ENCODE measurements at regions not wholly inside any gene's neighbourhood (a gene's known extent, or its start where the extent isn't known, plus 50 kb on each side); places are given as distances from the start of the nearest gene placed in this dataset.

- TF ChIP-seq, protein P1, sequence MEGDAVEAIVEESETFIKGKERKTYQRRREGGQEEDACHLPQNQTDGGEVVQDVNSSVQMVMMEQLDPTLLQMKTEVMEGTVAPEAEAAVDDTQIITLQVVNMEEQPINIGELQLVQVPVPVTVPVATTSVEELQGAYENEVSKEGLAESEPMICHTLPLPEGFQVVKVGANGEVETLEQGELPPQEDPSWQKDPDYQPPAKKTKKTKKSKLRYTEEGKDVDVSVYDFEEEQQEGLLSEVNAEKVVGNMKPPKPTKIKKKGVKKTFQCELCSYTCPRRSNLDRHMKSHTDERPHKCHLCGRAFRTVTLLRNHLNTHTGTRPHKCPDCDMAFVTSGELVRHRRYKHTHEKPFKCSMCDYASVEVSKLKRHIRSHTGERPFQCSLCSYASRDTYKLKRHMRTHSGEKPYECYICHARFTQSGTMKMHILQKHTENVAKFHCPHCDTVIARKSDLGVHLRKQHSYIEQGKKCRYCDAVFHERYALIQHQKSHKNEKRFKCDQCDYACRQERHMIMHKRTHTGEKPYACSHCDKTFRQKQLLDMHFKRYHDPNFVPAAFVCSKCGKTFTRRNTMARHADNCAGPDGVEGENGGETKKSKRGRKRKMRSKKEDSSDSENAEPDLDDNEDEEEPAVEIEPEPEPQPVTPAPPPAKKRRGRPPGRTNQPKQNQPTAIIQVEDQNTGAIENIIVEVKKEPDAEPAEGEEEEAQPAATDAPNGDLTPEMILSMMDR (conservative IDR thresholded peaks at IDR 0.05; ENCODE audit: low read depth in 2 of 2) = no peak
- no peak for TF ChIP-seq ZNF114 (CRISPR knock-in tag; IDR thresholded peaks at IDR 0.05)
- TF ChIP-seq EZH2 (IDR thresholded peaks at IDR 0.05; ENCODE audit: low read depth, unreplicated experiment) = no peak
- no peak for TF ChIP-seq ZNF331 (CRISPR knock-in tag; IDR thresholded peaks at IDR 0.05; ENCODE audit: low read depth)
- no peak for TF ChIP-seq JUNB (IDR thresholded peaks at IDR 0.05; ENCODE audit: unreplicated experiment)
- no peak for TF ChIP-seq POLR2AphosphoS5 (IDR thresholded peaks at IDR 0.05; ENCODE audit: low read depth)
- TF ChIP-seq, protein P2, sequence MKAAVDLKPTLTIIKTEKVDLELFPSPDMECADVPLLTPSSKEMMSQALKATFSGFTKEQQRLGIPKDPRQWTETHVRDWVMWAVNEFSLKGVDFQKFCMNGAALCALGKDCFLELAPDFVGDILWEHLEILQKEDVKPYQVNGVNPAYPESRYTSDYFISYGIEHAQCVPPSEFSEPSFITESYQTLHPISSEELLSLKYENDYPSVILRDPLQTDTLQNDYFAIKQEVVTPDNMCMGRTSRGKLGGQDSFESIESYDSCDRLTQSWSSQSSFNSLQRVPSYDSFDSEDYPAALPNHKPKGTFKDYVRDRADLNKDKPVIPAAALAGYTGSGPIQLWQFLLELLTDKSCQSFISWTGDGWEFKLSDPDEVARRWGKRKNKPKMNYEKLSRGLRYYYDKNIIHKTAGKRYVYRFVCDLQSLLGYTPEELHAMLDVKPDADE (IDR thresholded peaks at IDR 0.05) = no peak
- TF ChIP-seq, protein P3, sequence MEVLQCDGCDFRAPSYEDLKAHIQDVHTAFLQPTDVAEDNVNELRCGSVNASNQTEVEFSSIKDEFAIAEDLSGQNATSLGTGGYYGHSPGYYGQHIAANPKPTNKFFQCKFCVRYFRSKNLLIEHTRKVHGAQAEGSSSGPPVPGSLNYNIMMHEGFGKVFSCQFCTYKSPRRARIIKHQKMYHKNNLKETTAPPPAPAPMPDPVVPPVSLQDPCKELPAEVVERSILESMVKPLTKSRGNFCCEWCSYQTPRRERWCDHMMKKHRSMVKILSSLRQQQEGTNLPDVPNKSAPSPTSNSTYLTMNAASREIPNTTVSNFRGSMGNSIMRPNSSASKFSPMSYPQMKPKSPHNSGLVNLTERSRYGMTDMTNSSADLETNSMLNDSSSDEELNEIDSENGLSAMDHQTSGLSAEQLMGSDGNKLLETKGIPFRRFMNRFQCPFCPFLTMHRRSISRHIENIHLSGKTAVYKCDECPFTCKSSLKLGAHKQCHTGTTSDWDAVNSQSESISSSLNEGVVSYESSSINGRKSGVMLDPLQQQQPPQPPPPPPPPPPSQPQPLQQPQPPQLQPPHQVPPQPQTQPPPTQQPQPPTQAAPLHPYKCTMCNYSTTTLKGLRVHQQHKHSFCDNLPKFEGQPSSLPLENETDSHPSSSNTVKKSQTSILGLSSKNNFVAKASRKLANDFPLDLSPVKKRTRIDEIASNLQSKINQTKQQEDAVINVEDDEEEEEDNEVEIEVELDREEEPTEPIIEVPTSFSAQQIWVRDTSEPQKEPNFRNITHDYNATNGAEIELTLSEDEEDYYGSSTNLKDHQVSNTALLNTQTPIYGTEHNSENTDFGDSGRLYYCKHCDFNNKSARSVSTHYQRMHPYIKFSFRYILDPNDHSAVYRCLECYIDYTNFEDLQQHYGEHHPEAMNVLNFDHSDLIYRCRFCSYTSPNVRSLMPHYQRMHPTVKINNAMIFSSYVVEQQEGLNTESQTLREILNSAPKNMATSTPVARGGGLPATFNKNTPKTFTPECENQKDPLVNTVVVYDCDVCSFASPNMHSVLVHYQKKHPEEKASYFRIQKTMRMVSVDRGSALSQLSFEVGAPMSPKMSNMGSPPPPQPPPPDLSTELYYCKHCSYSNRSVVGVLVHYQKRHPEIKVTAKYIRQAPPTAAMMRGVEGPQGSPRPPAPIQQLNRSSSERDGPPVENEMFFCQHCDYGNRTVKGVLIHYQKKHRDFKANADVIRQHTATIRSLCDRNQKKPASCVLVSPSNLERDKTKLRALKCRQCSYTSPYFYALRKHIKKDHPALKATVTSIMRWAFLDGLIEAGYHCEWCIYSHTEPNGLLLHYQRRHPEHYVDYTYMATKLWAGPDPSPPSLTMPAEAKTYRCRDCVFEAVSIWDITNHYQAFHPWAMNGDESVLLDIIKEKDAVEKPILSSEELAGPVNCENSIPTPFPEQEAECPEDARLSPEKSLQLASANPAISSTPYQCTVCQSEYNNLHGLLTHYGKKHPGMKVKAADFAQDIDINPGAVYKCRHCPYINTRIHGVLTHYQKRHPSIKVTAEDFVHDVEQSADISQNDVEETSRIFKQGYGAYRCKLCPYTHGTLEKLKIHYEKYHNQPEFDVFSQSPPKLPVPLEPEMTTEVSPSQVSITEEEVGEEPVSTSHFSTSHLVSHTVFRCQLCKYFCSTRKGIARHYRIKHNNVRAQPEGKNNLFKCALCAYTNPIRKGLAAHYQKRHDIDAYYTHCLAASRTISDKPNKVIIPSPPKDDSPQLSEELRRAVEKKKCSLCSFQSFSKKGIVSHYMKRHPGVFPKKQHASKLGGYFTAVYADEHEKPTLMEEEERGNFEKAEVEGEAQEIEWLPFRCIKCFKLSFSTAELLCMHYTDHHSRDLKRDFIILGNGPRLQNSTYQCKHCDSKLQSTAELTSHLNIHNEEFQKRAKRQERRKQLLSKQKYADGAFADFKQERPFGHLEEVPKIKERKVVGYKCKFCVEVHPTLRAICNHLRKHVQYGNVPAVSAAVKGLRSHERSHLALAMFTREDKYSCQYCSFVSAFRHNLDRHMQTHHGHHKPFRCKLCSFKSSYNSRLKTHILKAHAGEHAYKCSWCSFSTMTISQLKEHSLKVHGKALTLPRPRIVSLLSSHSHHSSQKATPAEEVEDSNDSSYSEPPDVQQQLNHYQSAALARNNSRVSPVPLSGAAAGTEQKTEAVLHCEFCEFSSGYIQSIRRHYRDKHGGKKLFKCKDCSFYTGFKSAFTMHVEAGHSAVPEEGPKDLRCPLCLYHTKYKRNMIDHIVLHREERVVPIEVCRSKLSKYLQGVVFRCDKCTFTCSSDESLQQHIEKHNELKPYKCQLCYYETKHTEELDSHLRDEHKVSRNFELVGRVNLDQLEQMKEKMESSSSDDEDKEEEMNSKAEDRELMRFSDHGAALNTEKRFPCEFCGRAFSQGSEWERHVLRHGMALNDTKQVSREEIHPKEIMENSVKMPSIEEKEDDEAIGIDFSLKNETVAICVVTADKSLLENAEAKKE (CRISPR knock-in tag; IDR thresholded peaks at IDR 0.05) = no peak
- TF ChIP-seq STAT1 (IDR thresholded peaks at IDR 0.05; ENCODE audit: unreplicated experiment) = no peak
- TF ChIP-seq NANOG (IDR thresholded peaks at IDR 0.05; ENCODE audit: borderline replicate concordance) = no peak
- TF ChIP-seq, protein P4, sequence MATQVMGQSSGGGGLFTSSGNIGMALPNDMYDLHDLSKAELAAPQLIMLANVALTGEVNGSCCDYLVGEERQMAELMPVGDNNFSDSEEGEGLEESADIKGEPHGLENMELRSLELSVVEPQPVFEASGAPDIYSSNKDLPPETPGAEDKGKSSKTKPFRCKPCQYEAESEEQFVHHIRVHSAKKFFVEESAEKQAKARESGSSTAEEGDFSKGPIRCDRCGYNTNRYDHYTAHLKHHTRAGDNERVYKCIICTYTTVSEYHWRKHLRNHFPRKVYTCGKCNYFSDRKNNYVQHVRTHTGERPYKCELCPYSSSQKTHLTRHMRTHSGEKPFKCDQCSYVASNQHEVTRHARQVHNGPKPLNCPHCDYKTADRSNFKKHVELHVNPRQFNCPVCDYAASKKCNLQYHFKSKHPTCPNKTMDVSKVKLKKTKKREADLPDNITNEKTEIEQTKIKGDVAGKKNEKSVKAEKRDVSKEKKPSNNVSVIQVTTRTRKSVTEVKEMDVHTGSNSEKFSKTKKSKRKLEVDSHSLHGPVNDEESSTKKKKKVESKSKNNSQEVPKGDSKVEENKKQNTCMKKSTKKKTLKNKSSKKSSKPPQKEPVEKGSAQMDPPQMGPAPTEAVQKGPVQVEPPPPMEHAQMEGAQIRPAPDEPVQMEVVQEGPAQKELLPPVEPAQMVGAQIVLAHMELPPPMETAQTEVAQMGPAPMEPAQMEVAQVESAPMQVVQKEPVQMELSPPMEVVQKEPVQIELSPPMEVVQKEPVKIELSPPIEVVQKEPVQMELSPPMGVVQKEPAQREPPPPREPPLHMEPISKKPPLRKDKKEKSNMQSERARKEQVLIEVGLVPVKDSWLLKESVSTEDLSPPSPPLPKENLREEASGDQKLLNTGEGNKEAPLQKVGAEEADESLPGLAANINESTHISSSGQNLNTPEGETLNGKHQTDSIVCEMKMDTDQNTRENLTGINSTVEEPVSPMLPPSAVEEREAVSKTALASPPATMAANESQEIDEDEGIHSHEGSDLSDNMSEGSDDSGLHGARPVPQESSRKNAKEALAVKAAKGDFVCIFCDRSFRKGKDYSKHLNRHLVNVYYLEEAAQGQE (IDR thresholded peaks at IDR 0.05; ENCODE audit: unreplicated experiment) = no peak
- TF ChIP-seq CREB1 (CRISPR knock-in tag; IDR thresholded peaks at IDR 0.05; ENCODE audit: low read depth) = no peak
- TF ChIP-seq EZH2phosphoT487 (IDR thresholded peaks at IDR 0.05; ENCODE audit: unreplicated experiment) = no peak
- Mint-ChIP-seq H3K4me1 (peaks cover 21% of the 10 kb centered on the region), H3K36me3 (ENCODE audit: low read depth) (no peaks in the 10 kb centered on the region), H3K9me3 (peaks cover 4% of the 10 kb centered on the region; the same call in 1 of the 3 replicates), H3K27ac (no peak overlapping the region), H3K4me3 (no peak overlapping the region), H3K27me3 (ENCODE audit: insufficient read depth, low read depth, poor library complexity) (peaks cover 18% of the 10 kb centered on the region)
- H3F3A ChIP-seq (replicated peaks; ENCODE audit: low read depth) = no peaks in the 10 kb centered on the region
- H3K4me2 ChIP-seq = no peak overlapping the region
- no peaks in the 10 kb centered on the region; the same call in 1 of the 2 replicates for H4K20me1 ChIP-seq (replicated peaks; ENCODE audit: insufficient read depth)
- no peaks in the 10 kb centered on the region for H3K36me3 ChIP-seq (ENCODE audit: insufficient read depth)
- no peak overlapping the region for H2AFZ ChIP-seq
- peaks cover 4% of the 10 kb centered on the region; the same call in 1 of the 2 replicates for H3K4me1 ChIP-seq (ENCODE audit: insufficient read depth)
- no peak overlapping the region for H3K27ac ChIP-seq (ENCODE audit: low read depth)
- H3K9me2 ChIP-seq (ENCODE audit: insufficient read depth) = no peaks in the 10 kb centered on the region
- no peaks in the 10 kb centered on the region for H3K27me3 ChIP-seq (ENCODE audit: insufficient read depth)
- no peaks in the 10 kb centered on the region for H3K79me2 ChIP-seq (replicated peaks; ENCODE audit: insufficient read depth)
- ATAC-seq (no peak), DNase-seq (ENCODE audit: low spot score) (no peak)
- no peak overlapping the region for H3K4me3 ChIP-seq
Measured at GRCh38 chr2:239826786-239827522, 198.2 kb downstream of the NDUFA10 start.
